ENCODE measurements at regions not wholly inside any gene's neighbourhood (a gene's known extent, or its start where the extent isn't known, plus 50 kb on each side); places are given as distances from the start of the nearest gene placed in this dataset.

GRCh38 chr2:151197184-151198108 lies 64.2 kb downstream of the RBM43 start:
- DNase-seq (ENCODE audit: low spot score): no peak

- DNase-seq (ENCODE audit: low spot score): no peak
Measured at GRCh38 chr2:151193576-151193975, 68.1 kb downstream of the RBM43 start.

- no peak for DNase-seq (ENCODE audit: low spot score)
Measured at GRCh38 chr2:151192681-151193080, 69.0 kb downstream of the RBM43 start.

- DNase-seq (ENCODE audit: low spot score): no peak
Measured at GRCh38 chr2:151191001-151191400, 70.7 kb downstream of the RBM43 start.

- no peak for DNase-seq (ENCODE audit: low spot score)
Measured at GRCh38 chr2:151189125-151189524, 72.5 kb downstream of the RBM43 start.

GRCh38 chr2:151186011-151186410 lies 75.7 kb downstream of the RBM43 start:
- DNase-seq (ENCODE audit: low spot score): no peak

- DNase-seq (ENCODE audit: low spot score): no peak
Measured at GRCh38 chr2:151182899-151183809, 78.5 kb downstream of the RBM43 start.

- no peak for DNase-seq (ENCODE audit: low spot score)
Measured at GRCh38 chr2:151182396-151182795, 79.3 kb downstream of the RBM43 start.

GRCh38 chr2:151181524-151181923 lies 80.1 kb downstream of the RBM43 start:
- no peak for DNase-seq (ENCODE audit: low spot score)

- no peak for DNase-seq (ENCODE audit: low spot score)
Measured at GRCh38 chr2:151180123-151180522, 81.5 kb downstream of the RBM43 start.

GRCh38 chr2:151178207-151178606 lies 83.5 kb downstream of the RBM43 start:
- no peak for DNase-seq (ENCODE audit: low spot score)

GRCh38 chr2:151177756-151178155 lies 83.9 kb downstream of the RBM43 start:
- no peak for DNase-seq (ENCODE audit: low spot score)

- no peak for DNase-seq (ENCODE audit: low spot score)
Measured at GRCh38 chr2:151176661-151177060, 85.0 kb downstream of the RBM43 start.

GRCh38 chr2:151175864-151176263 lies 85.8 kb downstream of the RBM43 start:
- no peak for DNase-seq (ENCODE audit: low spot score)

GRCh38 chr2:151174127-151174526 lies 87.5 kb downstream of the RBM43 start:
- no peak for DNase-seq (ENCODE audit: low spot score)

- DNase-seq (ENCODE audit: low spot score): no peak
Measured at GRCh38 chr2:151171186-151171585, 90.5 kb downstream of the RBM43 start.

GRCh38 chr2:151166410-151166809 lies 95.3 kb downstream of the RBM43 start:
- DNase-seq (ENCODE audit: low spot score): no peak

- no peak for DNase-seq (ENCODE audit: low spot score)
Measured at GRCh38 chr2:151165105-151165684, 96.5 kb downstream of the RBM43 start.

GRCh38 chr2:151161821-151162551 lies 99.7 kb downstream of the RBM43 start:
- DNase-seq (ENCODE audit: low spot score): no peak

GRCh38 chr2:151159109-151159662 lies 102.5 kb downstream of the RBM43 start:
- DNase-seq (ENCODE audit: low spot score): no peak

- no peak for DNase-seq (ENCODE audit: low spot score)
Measured at GRCh38 chr2:151157000-151157735, 104.5 kb downstream of the RBM43 start.
